Activated CD4-positive, alpha-beta T cell treated with anti-CD3 and anti-CD28 coated beads, Interleukin-2, Interleukin-4, amounts not matched to agents 100 ng/mL and 50 ng/mL, durations not matched to agents 16 hours and 8 hours (primary cell): ENCODE measurements at regions not wholly inside any gene's neighbourhood (a gene's known extent, or its start where the extent isn't known, plus 50 kb on each side); places are given as distances from the start of the nearest gene placed in this dataset.
"Not testable (repeated sequence)": the region's sequence is repeated elsewhere in the genome, so short reads cannot be mapped to it uniquely, and the experiment has no call there.

ENCODE experiments used
- DNase-seq: peaks from one replicate; pipeline ENCODE4 v3.0.0-alpha.2; 2020; ENCODE audit warnings: low spot score

GRCh38 chr13:58906329-58907007, 1257.3 kb downstream of the DIAPH3 start:
- no peak for DNase-seq

- no peak for DNase-seq
Observed at GRCh38 chr13:58907347-58907746, 1256.4 kb downstream of the DIAPH3 start.

GRCh38 chr13:58908019-58908679, 1255.6 kb downstream of the DIAPH3 start:
- DNase-seq = no peak

- DNase-seq = no peak
Observed at GRCh38 chr13:58919551-58919950, 1244.2 kb downstream of the DIAPH3 start.

- no peak for DNase-seq
Observed at GRCh38 chr13:58921129-58921528, 1242.6 kb downstream of the DIAPH3 start.

- DNase-seq = no peak
Observed at GRCh38 chr13:58926858-58927257, 1236.9 kb downstream of the DIAPH3 start.

- DNase-seq = no peak
Observed at GRCh38 chr13:58933475-58933874, 1230.3 kb downstream of the DIAPH3 start.

GRCh38 chr13:58935689-58936088, 1228.0 kb downstream of the DIAPH3 start:
- DNase-seq = no peak

- no peak for DNase-seq
Observed at GRCh38 chr13:58946274-58946673, 1217.5 kb downstream of the DIAPH3 start.

GRCh38 chr13:58949646-58950045, 1214.1 kb downstream of the DIAPH3 start:
- DNase-seq = no peak

GRCh38 chr13:58950911-58951310, 1212.8 kb downstream of the DIAPH3 start:
- DNase-seq = no peak

- DNase-seq = no peak
Observed at GRCh38 chr13:58953638-58954037, 1210.1 kb downstream of the DIAPH3 start.

GRCh38 chr13:58955546-58956385, 1208.0 kb downstream of the DIAPH3 start:
- no peak for DNase-seq

GRCh38 chr13:58958097-58958496, 1205.6 kb downstream of the DIAPH3 start:
- DNase-seq = not testable (repeated sequence)

GRCh38 chr13:58960888-58961287, 1202.8 kb downstream of the DIAPH3 start:
- DNase-seq = no peak

GRCh38 chr13:58963321-58963720, 1200.4 kb downstream of the DIAPH3 start:
- no peak for DNase-seq

- no peak for DNase-seq
Observed at GRCh38 chr13:58964048-58964447, 1199.7 kb downstream of the DIAPH3 start.

- no peak for DNase-seq
Observed at GRCh38 chr13:58977085-58977484, 1186.6 kb downstream of the DIAPH3 start.

- DNase-seq = no peak
Observed at GRCh38 chr13:58978331-58978730, 1185.4 kb downstream of the DIAPH3 start.

GRCh38 chr13:58979851-58980250, 1183.9 kb downstream of the DIAPH3 start:
- DNase-seq = no peak

GRCh38 chr13:58985845-58986244, 1177.9 kb downstream of the DIAPH3 start:
- no peak for DNase-seq

GRCh38 chr13:58989556-58989955, 1174.2 kb downstream of the DIAPH3 start:
- no peak for DNase-seq
